ENCODE measurements at regions not wholly inside any gene's neighbourhood (a gene's known extent, or its start where the extent isn't known, plus 50 kb on each side); places are given as distances from the start of the nearest gene placed in this dataset.

GRCh38 chr18:26723981-26724380, 141.5 kb downstream of the AQP4 start:
- H4K20me1 ChIP-seq (ENCODE audit: insufficient read depth, low read length): no peaks in the 10 kb centered on the region
- ChIA-PET CTCF (ENCODE audit: low intra/inter-chr PET ratio, low total read pairs) (no interaction called here), POLR2A (no interaction called here)
- no TSS peak for BruUV-seq (replicated peaks)
- no peak for FAIRE-seq
- no peaks in the 10 kb centered on the region for H3K79me2 ChIP-seq (ENCODE audit: insufficient read depth, low read length)
- H2AFZ ChIP-seq (ENCODE audit: low read length): no peak overlapping the region
- H3K36me3 ChIP-seq (replicated peaks in 1 of 2; ENCODE audit: control insufficient read depth in 1 of 2, insufficient read depth in 2 of 2, low read length in 2 of 2): no peaks in the 10 kb centered on the region
- no peak overlapping the region for H3K9ac ChIP-seq (ENCODE audit: insufficient read depth, low read depth, low read length)
- no peak for DNase-seq (ENCODE audit: low spot score)
- WGBS (ENCODE audit: low lambda C conversion rate): 6% methylated on average over 3 of the region's 3 CpGs
- H3K4me3 ChIP-seq (replicated peaks in 1 of 3; ENCODE audit: insufficient read depth in 1 of 3, low read depth in 2 of 3, low read length in 3 of 3): no peak overlapping the region
- H3K4me2 ChIP-seq (ENCODE audit: low read depth, low read length): no peak overlapping the region
- peaks cover 0 to 4% of the 10 kb centered on the region in 2 experiments; a peak in 3 of 5 replicates for H3K27me3 ChIP-seq (ENCODE audit: control insufficient read depth in 1 of 2, insufficient read depth in 2 of 2, low read length in 2 of 2)
- intact Hi-C loops (cut with micrococcal nuclease; ENCODE audit: unreplicated experiment): no loop called here
- no peak for ATAC-seq
- in situ Hi-C loops (cut with HindIII; ENCODE audit: extremely low pct_ligation_motif_present, low pct_unique_long_range_greater_than_20kb): no loop called here
- H3K27ac ChIP-seq (ENCODE audit: extremely low read length, insufficient read depth, low read length): no peak overlapping the region
- no peaks in the 10 kb centered on the region for H3K4me1 ChIP-seq (ENCODE audit: insufficient read depth, low read length)
- H3K9me3 ChIP-seq (ENCODE audit: low read length): no peaks in the 10 kb centered on the region
- TF ChIP-seq FOXP4 (CRISPR knock-in tag; IDR thresholded peaks at IDR 0.05) (no peak), KDM3A (CRISPR knock-in tag; IDR thresholded peaks at IDR 0.05; ENCODE audit: low read depth) (no peak), CEBPB (IDR thresholded peaks at IDR 0.05; ENCODE audit: borderline replicate concordance, low read depth, low read length) (no peak), ARID2 (CRISPR knock-in tag; IDR thresholded peaks at IDR 0.05; ENCODE audit: borderline replicate concordance) (no peak), ZNF263 (CRISPR knock-in tag; IDR thresholded peaks at IDR 0.05) (no peak), XBP1 (CRISPR knock-in tag; IDR thresholded peaks at IDR 0.05) (no peak), ZMAT3 (CRISPR knock-in tag; conservative IDR thresholded peaks at IDR 0.05) (no peak), ZNF484 (CRISPR knock-in tag; IDR thresholded peaks at IDR 0.05; ENCODE audit: borderline replicate concordance, low read depth) (no peak), ZNF737 (CRISPR knock-in tag; IDR thresholded peaks at IDR 0.05; ENCODE audit: borderline replicate concordance) (no peak), CEBPZ (IDR thresholded peaks at IDR 0.05; ENCODE audit: low read length) (no peak), ZNF383 (CRISPR knock-in tag; IDR thresholded peaks at IDR 0.05; ENCODE audit: borderline replicate concordance) (no peak), ZNF780A (CRISPR knock-in tag; IDR thresholded peaks at IDR 0.05) (no peak), U2AF1 (optimal IDR thresholded peaks at IDR 0.05; ENCODE audit: low read depth, low read length) (no peak), HNF1B (CRISPR knock-in tag; IDR thresholded peaks at IDR 0.05) (no peak), GFI1 (CRISPR knock-in tag; IDR thresholded peaks at IDR 0.05; ENCODE audit: borderline replicate concordance) (no peak), RFX5 (IDR thresholded peaks at IDR 0.05; ENCODE audit: low read depth, low read length) (no peak), ESRRA (CRISPR knock-in tag; IDR thresholded peaks at IDR 0.05; ENCODE audit: low read depth) (no peak), PRMT3 (CRISPR knock-in tag; IDR thresholded peaks at IDR 0.05; ENCODE audit: borderline replicate concordance, low read depth) (no peak), ELF1 (CRISPR knock-in tag; IDR thresholded peaks at IDR 0.05) (no peak)
